C1 segment of cervical spinal cord (tissue), 14 donors: ENCODE measurements at regions not wholly inside any gene's neighbourhood (a gene's known extent, or its start where the extent isn't known, plus 50 kb on each side); places are given as distances from the start of the nearest gene placed in this dataset.
"Not testable (repeated sequence)": the region's sequence is repeated elsewhere in the genome, so short reads cannot be mapped to it uniquely, and the experiment has no call there.

ENCODE experiments used
- DNase-seq, 14 donors: peaks; one replicate each; lab custom pipeline; 2025; lab: John Stamatoyannopoulos, UW

DNA sequence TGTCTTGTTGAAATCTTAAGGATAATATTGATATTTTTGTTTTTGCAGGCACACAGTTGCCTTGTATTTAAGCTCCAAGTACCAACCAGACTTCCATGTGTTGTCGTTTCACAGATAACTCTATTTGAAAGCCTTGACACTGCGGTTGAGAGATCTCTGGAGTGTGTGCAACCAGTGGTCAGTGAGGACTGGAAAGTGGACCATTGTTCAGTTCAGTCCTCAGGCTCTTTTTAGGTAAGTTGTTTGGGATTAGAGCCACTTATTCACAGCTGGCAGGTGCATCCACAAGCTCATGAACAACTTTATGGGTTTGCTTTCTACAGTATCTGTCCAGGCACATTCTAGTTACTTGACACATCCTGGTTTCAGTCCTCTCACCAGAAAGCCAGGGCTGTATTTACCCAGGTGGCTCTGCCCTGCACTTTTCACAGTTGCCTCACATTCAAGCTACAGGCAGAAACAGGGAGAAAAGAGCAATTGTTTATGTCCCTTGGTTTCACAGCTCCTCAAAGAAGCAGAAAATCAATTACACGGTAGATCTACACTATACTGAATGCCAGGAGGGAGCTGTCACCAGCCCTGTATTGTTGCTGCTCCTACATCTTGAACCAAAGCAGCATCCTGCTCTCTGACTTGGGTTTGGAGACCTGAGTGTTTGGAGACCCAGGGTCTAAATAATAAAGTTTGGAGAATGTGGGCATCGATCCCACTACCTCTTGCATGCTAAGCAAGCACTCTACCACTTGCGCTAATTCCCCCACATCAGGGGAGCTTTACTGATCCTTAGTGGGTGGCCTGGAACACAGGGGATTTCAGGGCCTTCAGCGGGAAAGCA lies 543.3 kb downstream of the PRIM2 start:
- not testable (repeated sequence) for DNase-seq

DNA sequence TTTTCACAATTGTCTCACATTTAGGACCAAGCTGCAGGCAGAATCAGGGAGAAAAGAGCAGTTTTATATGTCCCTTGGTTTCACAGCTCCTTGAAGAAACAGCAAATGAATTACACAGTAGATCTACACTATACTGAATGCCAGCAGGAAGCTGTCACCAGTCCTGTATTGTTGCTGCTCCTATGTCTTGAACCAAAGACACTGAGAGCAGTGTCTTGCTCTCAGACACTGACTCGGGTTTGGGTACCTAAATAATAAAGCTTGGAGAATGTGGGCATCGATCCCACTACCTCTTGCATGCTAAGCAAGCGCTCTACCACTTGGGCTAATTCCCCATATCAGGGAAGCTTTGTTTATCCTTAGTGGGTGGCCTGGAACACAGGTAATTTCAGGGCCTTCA lies 552.7 kb downstream of the PRIM2 start:
- DNase-seq: not testable (repeated sequence)

DNA sequence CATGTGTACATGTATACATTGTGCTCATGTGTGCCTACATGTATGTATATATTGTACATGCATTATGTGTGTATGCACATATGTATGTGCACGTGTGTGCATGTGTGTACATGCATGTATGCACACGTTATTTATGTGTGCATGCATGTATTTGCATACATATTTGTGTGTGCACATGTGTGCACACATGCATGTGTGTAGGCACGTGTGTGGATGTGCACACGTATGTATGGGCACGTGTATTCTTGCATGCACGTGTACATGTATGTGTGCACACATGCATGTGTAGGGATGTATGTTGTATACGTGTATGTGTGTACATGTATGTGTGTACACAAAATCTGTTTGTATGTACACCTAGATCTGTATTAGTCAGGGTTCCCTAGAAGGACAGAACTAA lies 556.0 kb downstream of the PRIM2 start:
- not testable (repeated sequence) for DNase-seq

DNA sequence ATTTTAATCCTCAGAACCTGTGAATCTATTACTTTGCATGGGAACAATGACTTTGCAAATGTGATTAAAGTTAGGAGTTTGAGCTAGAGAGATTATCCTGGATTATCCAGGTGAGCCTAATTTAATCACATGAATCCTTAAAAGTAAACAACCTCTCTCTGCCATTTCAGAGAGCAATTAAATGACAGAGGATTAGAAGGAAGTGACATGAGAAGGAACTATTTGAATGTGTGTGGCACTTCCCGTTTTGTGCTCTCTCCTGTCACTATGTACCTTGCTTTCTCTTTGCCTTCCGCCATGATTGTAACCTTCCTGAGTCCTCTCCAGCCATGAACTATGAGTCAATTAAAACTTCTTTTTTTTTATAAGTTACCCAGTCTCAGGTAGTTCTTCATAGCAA lies 559.2 kb downstream of the PRIM2 start:
- not testable (repeated sequence) for DNase-seq

DNA sequence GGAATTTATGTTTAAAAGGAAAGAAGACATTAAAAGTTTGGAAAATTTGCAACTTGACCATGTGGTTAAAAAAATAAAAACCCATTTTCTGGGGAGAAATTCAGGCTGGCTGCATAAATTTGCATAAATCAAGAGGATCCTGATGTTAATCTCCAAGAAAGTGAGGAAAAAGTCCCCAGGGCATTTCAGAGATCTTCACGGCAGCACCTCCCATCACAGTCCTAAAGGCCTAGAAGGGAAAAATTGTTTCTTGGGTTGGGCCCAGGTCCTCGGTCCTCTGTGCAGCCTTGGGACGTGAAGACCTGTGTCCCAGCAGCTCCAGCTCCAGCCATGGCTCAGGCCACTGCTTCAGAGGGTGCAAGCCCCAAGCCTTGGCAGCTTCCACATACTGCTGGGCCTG lies 560.3 kb downstream of the PRIM2 start:
- not testable (repeated sequence) for DNase-seq

DNA sequence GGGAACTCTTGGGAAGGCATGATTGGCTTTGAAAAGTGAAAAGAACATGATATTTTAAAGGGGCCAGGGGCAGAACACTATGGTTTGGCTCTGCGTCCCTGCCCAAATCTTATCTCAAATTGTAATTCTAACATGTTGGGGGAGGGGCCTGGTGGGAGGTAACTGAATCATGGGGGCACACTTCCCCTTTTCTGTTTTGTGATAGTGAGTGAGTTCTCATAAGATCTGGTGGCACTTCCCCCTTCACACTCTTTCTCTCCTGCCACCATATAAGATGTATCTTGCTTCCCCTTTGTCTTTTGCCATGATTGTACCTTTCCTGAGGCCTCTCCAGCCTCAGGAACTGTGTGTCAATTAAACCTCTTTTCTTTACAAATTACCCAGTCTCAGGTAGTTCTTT lies 561.4 kb downstream of the PRIM2 start:
- DNase-seq: not testable (repeated sequence)

DNA sequence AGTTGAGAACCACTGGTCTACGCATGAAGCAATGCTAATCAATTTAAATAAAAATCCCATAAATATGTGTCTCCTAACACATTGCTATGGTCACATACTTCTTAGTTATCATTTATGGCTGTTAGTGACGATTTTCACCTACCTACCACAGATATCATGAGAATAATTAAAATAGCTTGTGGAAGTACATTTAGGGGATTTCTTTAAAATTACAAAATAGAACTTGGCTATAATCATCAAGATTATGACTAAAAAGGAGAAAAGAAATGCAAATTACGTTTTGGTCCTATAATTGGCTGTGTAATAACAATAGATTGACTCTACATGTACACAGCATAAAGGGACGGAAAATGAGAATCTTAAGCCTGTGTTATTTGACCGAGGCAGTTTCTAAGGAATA lies 581.4 kb downstream of the PRIM2 start:
- DNase-seq: not testable (repeated sequence)

DNA sequence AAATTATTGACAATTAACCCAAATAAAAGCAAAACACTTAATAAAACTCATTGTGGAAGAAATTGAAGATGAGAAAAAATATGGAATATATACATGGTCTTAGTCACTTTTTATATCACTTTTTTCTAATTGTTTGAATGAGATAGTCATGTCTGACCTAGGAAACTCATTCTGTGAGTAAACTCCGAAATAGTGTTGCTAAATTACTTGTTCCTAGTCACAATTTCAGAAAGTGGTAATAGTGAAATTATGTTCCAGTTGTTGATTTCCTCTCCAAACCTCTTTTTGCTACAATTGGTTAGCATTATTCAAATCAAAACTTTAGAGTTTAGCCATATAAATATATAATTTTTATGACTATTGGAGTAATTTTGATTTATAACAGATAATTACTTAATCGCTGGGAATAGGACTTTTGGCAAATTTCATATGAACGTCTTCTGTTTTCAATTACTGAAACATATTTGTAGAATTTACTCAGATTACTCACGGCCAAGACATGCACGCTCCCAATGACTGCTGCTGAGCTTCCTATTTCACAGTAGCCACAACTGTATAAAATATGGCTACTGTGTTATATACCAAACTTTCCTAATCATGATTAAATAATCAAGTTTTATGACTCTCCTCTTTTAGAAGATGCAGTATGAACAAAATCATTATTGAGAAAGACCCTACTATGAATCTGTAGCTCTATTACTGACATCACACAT lies 583.4 kb downstream of the PRIM2 start:
- DNase-seq: not testable (repeated sequence)

DNA sequence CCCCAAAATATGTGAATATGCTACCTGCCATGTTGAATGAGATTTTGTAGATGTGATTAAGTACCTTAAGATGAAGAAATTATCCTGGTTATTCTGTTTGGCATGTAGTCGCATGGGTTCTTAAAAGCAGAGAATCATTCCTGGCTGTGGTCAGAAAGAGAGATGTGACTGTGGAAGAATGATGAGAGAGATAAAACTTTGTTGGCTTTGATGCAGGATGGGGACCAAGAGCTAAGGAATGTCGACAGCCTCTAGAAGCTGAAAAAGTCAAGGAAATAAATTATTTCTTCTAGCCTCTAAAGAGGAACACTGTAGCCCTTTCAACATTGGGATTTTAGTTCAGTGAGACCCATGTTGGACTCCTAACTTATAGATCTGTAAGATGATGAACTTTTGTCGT lies 584.0 kb downstream of the PRIM2 start:
- not testable (repeated sequence) for DNase-seq

DNA sequence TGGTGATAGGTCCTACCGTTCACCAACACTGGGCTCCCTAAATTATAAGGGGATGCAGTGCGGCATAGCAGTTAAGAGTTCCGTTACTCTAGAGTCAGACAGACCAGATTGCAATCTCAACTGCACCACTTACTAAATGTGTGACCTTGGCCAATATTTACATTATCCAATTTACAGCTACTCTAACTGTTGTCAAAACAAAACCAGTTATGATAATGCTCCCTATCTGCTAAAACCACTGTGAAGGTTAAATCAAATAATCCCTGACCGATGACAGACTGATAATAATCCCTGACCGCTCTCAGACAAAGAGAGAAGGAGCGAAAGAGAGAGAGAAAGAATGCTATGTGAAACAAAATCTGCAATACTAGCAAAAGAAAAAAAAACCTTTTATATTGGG lies 586.9 kb downstream of the PRIM2 start:
- DNase-seq: not testable (repeated sequence)

DNA sequence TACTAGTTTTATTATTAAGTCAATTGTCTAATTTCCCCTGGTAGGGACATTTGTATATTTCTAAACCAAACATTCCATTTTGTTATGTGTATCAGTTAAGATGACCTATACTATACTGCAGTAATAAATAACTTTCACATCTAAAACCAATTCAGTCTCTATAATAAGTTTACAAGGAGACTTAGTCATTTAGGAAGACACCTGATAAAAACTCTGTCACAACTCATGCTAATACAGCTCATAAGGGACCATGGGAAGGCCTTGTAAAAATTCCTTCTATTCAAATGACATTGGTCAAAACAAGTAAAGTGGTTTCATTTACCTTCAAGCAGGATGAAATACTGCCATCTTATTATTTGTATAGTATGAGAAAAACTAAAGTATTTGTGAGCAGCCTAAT lies 597.9 kb downstream of the PRIM2 start:
- DNase-seq: not testable (repeated sequence)

DNA sequence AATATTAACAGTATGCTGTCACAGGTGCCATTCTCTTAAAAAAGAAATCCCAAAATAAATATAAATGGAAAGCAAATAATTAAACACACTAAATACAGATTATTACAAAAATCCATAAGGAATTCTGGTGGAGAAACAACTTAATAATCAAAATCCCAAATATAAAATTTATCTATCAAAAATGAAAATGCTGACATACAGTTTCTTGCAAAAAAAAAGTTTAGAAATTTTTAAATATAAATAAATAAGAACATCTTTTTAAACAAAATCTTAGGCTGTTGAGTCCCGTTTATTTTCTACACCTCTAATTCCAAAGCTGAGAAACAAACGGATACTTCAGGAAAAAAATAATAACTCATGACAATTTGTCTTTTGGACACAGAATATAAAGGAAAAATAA lies 625.5 kb downstream of the PRIM2 start:
- DNase-seq: not testable (repeated sequence)

DNA sequence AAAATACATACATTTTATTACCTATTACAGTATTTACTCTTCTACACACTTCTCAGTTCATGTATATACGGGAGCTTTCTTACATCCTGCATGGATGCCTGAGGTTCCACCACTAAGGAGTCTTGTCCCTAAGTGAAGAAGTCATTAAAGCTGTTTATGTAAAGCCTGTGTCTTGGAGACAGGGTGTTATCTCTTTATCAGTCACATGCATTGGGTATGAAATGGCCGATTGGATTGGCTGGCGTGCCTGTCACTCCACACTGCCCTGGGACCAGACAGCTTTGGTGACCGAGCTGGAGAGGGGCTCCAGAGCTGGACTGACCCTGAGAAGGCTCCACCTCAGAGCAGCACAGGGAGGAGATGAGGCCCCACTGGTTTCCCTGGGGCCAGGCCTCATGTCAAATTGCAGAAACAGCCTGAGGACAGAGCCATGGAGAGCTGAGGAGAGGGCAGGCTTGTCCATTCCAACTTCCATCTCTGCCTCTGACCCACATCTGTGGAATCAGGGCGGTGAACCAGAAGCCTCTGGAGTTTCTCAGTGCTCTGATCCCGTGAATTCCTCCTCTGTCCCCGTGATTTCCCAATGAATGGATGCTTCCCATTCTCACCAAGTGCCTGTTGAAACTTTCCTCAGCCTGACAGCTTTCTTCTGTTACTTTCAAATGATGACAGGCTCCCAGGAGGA lies 628.8 kb downstream of the PRIM2 start:
- DNase-seq: not testable (repeated sequence)

DNA sequence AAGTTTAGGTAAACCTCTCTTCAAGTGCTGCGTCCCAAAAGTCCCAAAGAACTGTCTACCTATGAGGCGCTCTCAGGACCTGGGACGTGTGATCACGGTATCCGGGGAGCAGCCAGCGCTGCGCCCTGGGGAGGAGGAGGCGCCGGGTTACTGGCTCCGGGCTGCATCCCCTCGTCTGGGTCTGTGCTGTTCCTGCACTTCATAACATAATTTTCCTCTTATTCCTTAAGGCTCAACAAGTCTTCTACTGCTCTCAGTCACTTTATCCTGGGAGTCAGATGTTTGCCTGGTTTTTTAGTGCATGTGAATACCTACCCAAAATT lies 629.3 kb downstream of the PRIM2 start:
- DNase-seq: not testable (repeated sequence)

DNA sequence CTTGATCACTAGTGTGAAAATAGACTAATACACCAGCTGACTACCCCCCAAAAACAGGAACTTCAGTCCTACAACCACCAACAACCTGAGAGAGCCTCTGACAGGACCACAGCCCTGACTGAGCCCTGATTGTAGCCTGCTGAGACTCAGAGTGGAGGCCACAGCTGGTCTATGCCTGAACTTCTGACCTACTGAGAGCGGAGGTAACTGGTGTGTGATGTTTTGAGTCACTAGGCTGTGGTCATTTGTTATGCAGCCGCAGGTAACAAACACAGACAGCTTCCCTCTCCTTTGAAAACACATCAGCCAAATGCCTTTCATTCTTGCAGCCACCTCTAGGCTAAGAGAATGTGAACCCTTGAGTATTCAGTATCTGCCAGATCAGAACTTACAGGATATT lies 631.1 kb downstream of the PRIM2 start:
- not testable (repeated sequence) for DNase-seq

DNA sequence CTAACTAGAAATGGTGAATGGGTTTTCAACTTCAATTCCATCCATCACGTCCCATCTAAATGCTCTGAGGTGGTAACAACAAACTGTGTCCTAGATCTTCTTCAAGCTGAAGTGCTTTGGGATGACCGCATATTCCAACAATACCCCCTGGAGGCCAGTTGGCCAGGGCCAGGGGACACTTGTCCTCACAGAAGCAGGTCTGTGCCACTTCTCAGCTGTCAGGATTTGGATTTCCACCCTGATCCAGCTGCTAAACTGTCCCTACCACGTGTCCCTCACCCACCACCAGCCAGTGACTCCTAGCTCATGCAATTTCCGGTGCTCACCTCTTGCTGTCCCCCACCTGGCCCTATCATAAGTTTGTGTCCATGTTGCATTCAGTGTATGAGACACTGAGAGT lies 633.0 kb downstream of the PRIM2 start:
- not testable (repeated sequence) for DNase-seq

DNA sequence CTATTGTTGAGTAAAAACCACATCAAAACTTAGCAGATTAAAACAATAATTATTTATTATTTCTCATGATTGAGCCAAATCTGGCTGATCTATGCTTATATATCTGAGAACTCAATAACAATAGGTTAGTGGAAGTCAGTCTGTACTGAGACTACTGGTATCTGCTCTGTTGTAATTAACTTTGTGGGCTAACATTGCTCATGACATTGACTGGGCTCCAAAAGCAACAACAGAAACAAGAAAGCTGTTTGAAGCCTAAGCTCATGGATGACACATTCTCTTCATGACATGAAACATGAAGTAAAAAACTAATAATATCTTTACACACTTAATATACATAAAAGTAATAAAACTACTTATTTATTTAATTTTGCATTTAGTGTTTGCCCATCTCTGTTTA lies 649.3 kb downstream of the PRIM2 start:
- not testable (repeated sequence) for DNase-seq

DNA sequence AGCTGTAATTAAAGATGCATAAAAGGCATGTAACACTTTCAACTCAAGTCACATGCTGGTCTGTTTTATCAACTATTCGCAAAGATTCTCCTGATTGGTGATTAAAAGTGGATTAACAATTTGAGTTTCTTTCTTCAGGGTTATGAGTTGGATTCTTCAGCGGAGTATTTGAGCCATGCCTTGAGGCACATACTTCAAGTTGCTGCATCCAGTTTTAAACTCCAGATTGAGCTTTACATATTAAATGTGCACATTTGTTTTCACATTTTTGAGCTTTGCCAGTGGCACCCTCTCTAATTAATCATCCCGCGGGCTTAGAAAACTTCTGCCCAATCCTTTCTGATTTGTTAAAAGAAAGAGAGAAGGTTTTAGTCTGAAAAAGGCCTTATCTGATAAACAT lies 654.5 kb downstream of the PRIM2 start:
- not testable (repeated sequence) for DNase-seq

DNA sequence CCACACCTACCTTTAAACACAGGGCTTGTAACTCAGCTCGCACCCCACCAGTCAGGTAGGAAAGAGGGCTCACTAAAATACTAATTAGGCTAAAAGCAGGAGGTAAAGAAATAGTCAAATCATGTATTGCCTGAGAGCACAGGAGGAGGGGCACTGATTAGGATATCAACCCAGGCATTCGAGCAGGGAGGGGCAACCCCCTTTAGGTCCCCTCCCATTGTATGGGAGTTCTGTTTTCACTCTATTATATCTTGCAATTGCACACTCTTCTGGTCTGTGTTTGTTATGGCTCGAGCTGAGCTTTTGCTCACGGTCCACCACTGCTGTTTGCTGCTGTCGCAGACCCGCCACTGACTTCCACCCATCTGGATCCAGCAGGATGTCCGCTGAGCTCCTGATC lies 657.2 kb downstream of the PRIM2 start:
- no peak for DNase-seq

DNA sequence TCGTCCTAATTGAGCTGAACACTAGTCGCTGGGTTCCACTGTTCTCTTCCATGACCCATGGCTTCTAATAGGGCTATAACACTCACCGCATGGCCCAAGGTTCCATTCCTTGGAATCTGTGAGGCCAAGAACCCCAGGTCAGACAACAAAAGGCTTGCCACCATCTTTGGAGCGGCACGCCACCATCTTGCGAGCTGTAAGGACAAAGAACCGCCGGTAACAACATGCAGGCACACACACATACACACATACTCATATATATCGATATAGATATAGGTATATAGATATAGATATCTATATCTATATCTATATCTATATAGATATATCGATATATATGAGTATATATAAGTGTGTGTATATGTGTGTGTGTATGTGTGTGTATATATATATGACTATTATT lies 657.7 kb downstream of the PRIM2 start:
- not testable (repeated sequence) for DNase-seq

DNA sequence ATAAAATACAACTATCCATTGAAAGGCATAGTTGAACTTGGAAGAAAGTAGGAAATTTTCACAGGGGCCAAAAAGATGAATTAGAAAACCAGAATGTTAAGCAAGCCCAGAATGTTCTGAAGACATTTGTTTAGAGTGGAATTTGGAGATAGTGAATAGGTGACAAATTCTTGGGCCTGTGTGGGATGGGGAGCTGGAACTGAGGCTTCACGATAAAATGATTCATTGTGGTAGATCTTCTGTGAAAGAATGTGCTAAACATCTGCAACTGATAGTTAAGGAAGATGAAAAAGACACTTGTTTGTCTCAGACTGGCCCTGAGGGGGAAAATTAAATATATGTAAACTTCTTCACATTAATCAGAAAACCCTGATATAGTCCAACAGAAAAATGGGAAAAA lies 658.9 kb downstream of the PRIM2 start:
- DNase-seq: not testable (repeated sequence)

DNA sequence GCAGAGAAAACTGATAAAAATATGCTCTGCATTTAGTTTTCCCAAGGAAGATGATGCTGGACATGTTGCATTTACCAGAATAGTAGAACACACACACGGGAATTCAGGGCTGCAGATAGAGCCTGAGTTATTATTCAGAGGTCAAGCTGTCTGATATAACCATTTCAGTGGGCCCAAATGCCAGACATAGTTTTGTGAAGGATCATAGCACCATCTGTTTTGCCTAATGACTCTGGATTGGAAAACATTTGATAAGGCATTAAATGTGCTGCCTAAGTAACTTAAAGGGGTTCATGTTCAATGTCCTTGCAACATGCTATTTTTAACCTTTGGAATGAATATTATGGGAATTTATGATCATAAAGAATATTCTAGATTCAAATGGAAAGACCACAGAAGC lies 666.2 kb downstream of the PRIM2 start:
- DNase-seq: not testable (repeated sequence)
